Central memory CD8-positive, alpha-beta T cell (primary cell): ENCODE measurements at regions not wholly inside any gene's neighbourhood (a gene's known extent, or its start where the extent isn't known, plus 50 kb on each side); places are given as distances from the start of the nearest gene placed in this dataset.

Source experiments
- ATAC-seq: fragments of 150-1000 bp; cut with Tn5 transposase; replicated peaks from 2 replicates; pipeline ENCODE4 v1.10.0; 2022; ENCODE audit warnings: mild to moderate bottlenecking, moderate FRiP score, moderate number of reproducible peaks; ENCODE audit not compliant: poor library complexity, severe bottlenecking; ENCODE audit errors: extremely low read depth
- DNase-seq, 2 donors: peaks; one replicate each; pipeline ENCODE4 v3.0.0; 2021; ENCODE audit warnings: low spot score in 2 of 2
- H3K27ac Mint-ChIP-seq: one replicate; pipeline ENCODE4 v1.8.0; 2022; ENCODE audit warnings: low read depth, mild to moderate bottlenecking, moderate library complexity, mixed read lengths
- H3K27me3 Mint-ChIP-seq: one replicate; pipeline ENCODE4 v1.8.0; 2022; ENCODE audit warnings: mixed read lengths
- H3K36me3 Mint-ChIP-seq: one replicate; pipeline ENCODE4 v1.8.0; 2022; ENCODE audit warnings: mild to moderate bottlenecking, moderate library complexity, mixed read lengths; ENCODE audit not compliant: insufficient read depth
- H3K4me1 Mint-ChIP-seq: one replicate; pipeline ENCODE4 v1.8.0; 2022; ENCODE audit warnings: mixed read lengths
- H3K4me3 Mint-ChIP-seq: one replicate; pipeline ENCODE4 v1.8.0; 2022; ENCODE audit warnings: mild to moderate bottlenecking, moderate library complexity, mixed read lengths
- H3K9me3 Mint-ChIP-seq: one replicate; pipeline ENCODE4 v1.8.0; 2022; ENCODE audit warnings: mixed read lengths

DNA sequence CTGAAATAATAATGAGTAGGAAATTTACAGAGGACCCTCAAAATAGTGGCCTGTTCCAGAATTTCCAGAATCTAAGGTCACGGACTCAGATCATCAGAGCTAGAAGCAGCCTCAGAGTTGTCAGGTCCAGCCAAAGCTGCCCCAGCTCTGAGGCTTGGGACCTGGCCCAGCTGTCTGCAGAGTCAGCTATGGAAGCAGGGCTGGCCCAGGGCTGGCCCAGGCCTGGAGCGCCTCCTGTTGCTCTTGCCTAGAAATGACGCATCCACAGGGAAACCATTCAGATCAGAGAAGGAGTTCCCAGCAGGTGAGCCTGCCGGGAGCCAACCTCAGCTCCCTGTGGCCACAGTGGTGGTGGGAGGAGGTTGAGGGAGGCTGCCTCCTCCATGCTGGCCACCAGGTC is 106.7 kb upstream of the ARL4C start:
- Mint-ChIP-seq H3K4me1 (no peaks in the 10 kb centered on the region), H3K4me3 (no peak overlapping the region), H3K36me3 (peaks cover 1% of the 10 kb centered on the region), H3K9me3 (no peaks in the 10 kb centered on the region), H3K27me3 (peaks cover 71% of the 10 kb centered on the region), H3K27ac (no peak overlapping the region)
- DNase-seq (no peak), ATAC-seq (no peak)

DNA sequence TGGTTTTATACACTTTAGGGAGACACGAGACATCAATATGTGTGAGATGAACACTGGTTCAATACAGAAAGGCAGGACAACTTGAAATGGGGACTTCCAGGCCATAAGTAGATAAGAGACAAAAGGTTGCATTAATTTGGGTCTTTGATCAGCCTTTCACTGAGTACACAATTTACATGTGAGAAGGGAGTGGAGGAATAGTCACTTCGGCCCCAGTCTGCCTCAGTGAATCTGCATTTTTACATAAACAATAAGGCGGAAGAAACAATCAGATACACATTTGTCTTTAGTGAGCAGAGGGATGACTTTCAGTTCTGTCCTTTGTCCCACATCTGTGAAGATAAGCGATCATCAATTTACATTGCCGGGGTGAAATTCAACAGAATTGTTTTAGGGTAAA is 104.3 kb upstream of the ARL4C start:
- H3K27me3 Mint-ChIP-seq = peaks cover 70% of the 10 kb centered on the region
- DNase-seq = no peak
- H3K27ac Mint-ChIP-seq = no peak overlapping the region
- no peaks in the 10 kb centered on the region for H3K4me1 Mint-ChIP-seq
- H3K9me3 Mint-ChIP-seq = no peaks in the 10 kb centered on the region
- H3K4me3 Mint-ChIP-seq = no peak overlapping the region
- no peaks in the 10 kb centered on the region for H3K36me3 Mint-ChIP-seq
- ATAC-seq = no peak

DNA sequence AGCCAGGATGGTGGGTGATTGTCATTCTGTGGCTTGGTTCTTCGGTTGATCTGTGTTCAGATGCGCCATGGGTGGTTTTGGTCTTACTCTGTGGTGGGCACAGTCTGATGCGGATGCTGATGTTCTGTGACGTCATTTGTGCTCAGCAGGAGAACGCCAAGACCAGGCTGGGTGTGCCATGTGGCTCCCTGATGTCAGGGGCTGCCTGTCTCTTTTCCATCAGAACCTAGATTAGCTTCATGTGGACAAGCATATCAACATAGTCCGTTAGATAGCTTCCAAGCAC is 100.6 kb upstream of the ARL4C start:
- Mint-ChIP-seq H3K4me3 (no peak overlapping the region), H3K27ac (no peak overlapping the region), H3K27me3 (peaks cover 52% of the 10 kb centered on the region), H3K9me3 (no peaks in the 10 kb centered on the region), H3K36me3 (no peaks in the 10 kb centered on the region), H3K4me1 (no peaks in the 10 kb centered on the region)
- ATAC-seq = no peak
- DNase-seq = no peak

DNA sequence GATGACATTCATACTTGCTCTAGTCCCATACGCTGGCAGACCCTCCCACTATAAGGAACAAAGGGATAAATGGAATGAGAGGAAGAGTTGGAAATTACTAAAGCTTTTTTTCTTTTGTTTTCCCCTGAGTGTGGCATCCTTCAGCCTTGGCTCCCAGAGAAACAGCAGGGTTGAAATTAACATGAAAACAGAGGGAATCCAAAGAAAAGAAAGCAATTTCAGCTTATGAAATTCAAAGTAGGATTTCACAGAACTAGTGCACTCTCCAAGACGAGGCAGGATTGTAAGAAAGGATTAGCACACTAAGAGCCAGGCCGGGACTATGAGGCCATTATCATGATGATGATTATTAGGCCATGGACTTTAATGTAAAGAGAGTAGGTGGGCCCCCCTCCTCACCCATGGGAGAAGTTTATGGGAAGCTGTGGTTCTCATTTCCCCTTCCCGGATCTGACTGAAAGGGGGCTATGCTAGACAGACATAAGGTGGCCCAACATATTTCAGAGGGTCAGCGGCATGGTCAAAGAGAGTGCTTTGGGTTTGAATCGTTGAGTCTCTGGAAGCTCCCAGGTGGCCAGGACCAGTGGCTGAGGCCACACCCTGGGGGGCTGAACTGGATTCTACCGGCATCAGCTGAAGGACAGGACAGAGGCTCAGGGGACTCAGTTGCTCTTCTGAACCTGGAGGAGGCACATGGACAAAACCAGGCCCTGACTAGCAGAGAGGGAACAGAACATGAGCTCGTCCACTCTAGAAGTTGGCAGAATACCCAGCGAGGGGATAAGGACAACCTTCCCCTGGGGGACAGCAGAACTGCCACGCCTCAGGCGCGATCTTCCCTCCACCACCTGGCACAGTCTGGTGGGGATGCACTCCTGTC is 100.1 kb upstream of the ARL4C start:
- H3K4me1 Mint-ChIP-seq = no peaks in the 10 kb centered on the region
- no peak for ATAC-seq
- no peak for DNase-seq

DNA sequence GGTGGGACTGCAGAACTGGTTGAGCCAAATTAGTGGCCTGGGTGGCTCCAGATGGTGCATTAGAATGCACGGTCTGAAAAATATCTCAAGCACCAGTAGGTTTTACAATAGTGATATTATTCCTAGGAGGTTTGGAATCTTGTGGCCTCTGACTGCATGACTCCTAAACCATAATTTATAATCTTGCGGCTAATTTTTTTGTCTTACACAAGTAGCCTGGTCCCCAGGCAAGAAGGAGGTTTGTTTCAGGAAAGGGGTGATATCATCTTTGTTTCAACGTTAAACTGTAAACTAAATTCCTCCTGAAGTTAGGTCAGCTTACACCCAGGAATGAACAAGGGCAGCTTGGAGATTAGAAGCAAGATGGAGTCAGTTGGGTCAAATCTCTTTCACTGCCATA is 98.9 kb upstream of the ARL4C start:
- no peak overlapping the region for H3K27ac Mint-ChIP-seq
- H3K9me3 Mint-ChIP-seq = no peaks in the 10 kb centered on the region
- no peak for DNase-seq
- no peaks in the 10 kb centered on the region for H3K4me1 Mint-ChIP-seq
- ATAC-seq = no peak
- no peaks in the 10 kb centered on the region for H3K36me3 Mint-ChIP-seq
- no peak overlapping the region for H3K4me3 Mint-ChIP-seq
- peaks cover 54% of the 10 kb centered on the region for H3K27me3 Mint-ChIP-seq

More for the DNA sequence above, 100.1 kb upstream of the ARL4C start:
- no peaks in the 10 kb centered on the region for H3K9me3 Mint-ChIP-seq
- H3K27me3 Mint-ChIP-seq = peaks cover 58% of the 10 kb centered on the region
- no peak overlapping the region for H3K4me3 Mint-ChIP-seq
- no peaks in the 10 kb centered on the region for H3K36me3 Mint-ChIP-seq
- H3K27ac Mint-ChIP-seq = no peak overlapping the region

DNA sequence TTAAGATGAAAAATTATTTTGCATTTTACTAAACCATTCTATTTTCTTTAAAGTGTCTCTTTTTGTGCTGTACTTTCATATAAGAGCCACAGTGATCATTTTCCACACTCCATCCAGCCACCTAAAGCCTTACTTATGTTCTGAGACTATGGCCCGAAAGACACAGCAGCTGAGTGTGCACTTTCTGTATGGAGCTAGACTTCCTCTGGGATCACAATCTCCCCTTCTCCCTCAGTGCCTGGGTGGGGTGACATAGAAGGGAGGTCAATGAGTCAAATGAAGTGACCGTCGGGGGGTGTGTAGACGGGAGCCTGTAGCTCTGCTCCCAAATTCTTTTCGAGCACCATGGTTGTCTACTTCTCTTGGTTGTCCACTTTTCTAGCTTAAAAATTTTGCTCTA is 97.8 kb upstream of the ARL4C start:
- DNase-seq (no peak), ATAC-seq (no peak)
- no peaks in the 10 kb centered on the region for H3K36me3 Mint-ChIP-seq
- no peak overlapping the region for H3K4me3 Mint-ChIP-seq
- no peak overlapping the region for H3K27ac Mint-ChIP-seq
- no peaks in the 10 kb centered on the region for H3K9me3 Mint-ChIP-seq
- H3K4me1 Mint-ChIP-seq = no peaks in the 10 kb centered on the region
- peaks cover 53% of the 10 kb centered on the region for H3K27me3 Mint-ChIP-seq

DNA sequence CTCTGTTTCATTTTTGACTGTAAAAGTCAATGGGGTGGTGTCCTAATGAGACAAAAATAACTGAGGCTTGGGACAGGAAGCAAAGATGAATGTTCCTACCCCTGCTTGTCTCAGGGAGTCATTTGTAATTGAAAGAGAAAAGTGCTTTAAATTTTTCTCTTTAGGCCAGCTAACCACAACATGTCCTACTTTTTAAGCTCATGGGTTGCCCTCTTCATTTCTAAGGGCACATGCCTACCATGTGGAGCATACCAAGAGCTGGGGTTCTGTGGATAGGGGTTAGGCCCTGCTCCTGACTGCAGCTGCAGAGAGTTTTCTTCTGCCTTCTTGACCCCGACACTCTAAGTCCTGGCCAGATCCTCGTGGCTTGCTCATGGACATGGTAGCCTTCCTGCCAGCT is 96.8 kb upstream of the ARL4C start:
- H3K4me1 Mint-ChIP-seq = no peaks in the 10 kb centered on the region
- no peaks in the 10 kb centered on the region for H3K9me3 Mint-ChIP-seq
- H3K27ac Mint-ChIP-seq = no peak overlapping the region
- DNase-seq = no peak
- no peak for ATAC-seq
- no peak overlapping the region for H3K4me3 Mint-ChIP-seq
- peaks cover 63% of the 10 kb centered on the region for H3K27me3 Mint-ChIP-seq
- no peaks in the 10 kb centered on the region for H3K36me3 Mint-ChIP-seq

DNA sequence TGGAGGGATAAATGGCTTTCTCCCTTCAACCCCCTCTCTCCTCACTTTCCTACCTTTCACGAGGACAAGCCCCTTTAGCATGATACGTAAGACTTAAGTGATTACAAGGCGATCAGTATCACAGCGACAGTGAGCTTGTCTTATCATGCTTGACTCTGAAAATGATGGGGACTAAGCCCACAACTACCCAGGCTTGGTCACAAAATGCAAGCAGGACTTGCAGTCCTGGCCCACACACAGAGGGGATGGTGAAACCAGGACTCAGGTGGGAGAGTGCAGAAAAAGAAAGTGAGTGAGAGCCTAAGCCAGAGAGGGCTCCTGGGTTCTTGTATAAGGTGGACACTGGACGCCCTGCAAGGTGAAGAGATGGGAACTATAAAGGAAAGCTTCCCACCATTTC is 95.7 kb upstream of the ARL4C start:
- no peaks in the 10 kb centered on the region for H3K4me1 Mint-ChIP-seq
- no peaks in the 10 kb centered on the region for H3K9me3 Mint-ChIP-seq
- ATAC-seq (no peak), DNase-seq (no peak)
- H3K4me3 Mint-ChIP-seq = no peak overlapping the region
- H3K27me3 Mint-ChIP-seq = peaks cover 66% of the 10 kb centered on the region
- no peaks in the 10 kb centered on the region for H3K36me3 Mint-ChIP-seq
- H3K27ac Mint-ChIP-seq = no peak overlapping the region

DNA sequence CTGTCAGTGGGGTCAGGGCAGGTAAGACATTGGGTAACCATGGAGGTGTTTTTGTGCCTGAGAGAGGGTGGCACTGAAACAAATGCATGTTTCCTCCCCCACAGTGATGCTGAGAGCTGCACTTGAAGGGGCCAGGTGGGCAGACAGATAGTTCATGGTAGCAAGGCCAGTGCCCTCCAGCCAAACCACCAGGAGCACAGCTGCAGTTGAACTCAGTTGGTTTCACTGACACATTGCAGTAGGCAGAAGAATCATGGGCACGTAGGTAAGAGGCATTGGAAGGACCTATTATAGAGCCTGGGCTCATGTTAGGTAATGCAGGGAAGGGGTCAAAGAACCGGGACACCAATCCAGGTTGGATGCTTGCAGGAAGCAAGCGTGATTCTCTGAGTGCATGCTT is 93.2 kb upstream of the ARL4C start:
- H3K9me3 Mint-ChIP-seq = no peaks in the 10 kb centered on the region
- no peak overlapping the region for H3K4me3 Mint-ChIP-seq
- H3K27me3 Mint-ChIP-seq = peaks cover 47% of the 10 kb centered on the region
- DNase-seq = no peak
- H3K4me1 Mint-ChIP-seq = no peaks in the 10 kb centered on the region
- H3K36me3 Mint-ChIP-seq = no peaks in the 10 kb centered on the region
- no peak overlapping the region for H3K27ac Mint-ChIP-seq
- ATAC-seq = no peak

DNA sequence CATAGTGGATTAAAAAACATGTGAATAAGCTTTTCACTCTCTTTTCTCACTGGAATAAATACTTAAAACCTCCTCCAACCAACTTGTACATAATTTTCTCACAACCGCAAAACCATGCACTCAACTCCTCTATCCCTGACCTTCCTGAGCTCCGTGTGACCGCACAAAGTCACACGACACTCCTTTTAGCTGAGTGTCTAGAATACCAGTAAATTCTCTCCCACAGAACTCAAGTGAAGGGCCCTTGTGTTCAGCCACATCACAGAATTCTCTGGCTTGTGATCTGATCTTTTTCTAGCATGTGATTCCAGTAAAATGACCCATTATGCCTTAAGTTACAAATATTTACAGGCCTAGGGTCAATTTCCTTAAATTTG is 91.2 kb upstream of the ARL4C start:
- peaks cover 65% of the 10 kb centered on the region for H3K27me3 Mint-ChIP-seq
- no peak for DNase-seq
- no peaks in the 10 kb centered on the region for H3K9me3 Mint-ChIP-seq
- H3K36me3 Mint-ChIP-seq = no peaks in the 10 kb centered on the region
- H3K4me3 Mint-ChIP-seq = no peak overlapping the region
- H3K27ac Mint-ChIP-seq = no peak overlapping the region
- no peaks in the 10 kb centered on the region for H3K4me1 Mint-ChIP-seq
- ATAC-seq = no peak

DNA sequence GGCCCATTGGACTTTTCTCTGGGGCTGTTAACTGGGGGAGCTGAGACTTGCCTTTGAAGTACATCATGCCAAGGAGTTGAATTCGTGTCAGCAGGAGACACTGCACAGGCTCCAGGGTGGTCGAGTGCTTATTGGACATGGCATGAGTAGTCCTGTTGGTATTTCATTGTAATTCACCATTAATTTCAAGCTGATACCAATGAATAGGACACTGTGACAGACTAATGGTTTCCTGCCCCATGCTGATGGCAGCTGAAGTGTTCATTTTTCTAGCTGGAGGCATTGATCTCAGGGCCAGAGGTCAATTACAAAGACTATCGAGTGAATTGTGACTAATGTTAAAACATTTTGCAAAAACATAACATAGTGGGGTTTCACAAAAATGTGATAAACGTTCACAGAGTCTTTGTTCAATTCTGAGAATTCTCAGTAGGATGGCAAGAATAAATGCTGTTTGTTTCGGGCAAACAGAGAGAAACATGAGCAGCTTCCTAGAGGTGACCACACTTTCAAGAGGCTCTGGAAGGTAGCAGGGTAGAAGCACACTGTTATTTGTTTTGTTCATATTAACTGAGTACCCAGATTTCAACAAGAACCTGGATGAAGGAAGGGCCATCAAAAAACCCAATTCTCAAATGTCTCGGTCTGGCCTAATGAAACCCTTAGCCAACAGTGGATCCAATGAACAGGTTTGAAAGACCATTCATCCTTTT is 90.6 kb upstream of the ARL4C start:
- DNase-seq (no peak), ATAC-seq (no peak)
- Mint-ChIP-seq H3K27ac (no peak overlapping the region), H3K4me3 (no peak overlapping the region), H3K9me3 (no peaks in the 10 kb centered on the region), H3K27me3 (peaks cover 69% of the 10 kb centered on the region), H3K36me3 (no peaks in the 10 kb centered on the region), H3K4me1 (no peaks in the 10 kb centered on the region)

DNA sequence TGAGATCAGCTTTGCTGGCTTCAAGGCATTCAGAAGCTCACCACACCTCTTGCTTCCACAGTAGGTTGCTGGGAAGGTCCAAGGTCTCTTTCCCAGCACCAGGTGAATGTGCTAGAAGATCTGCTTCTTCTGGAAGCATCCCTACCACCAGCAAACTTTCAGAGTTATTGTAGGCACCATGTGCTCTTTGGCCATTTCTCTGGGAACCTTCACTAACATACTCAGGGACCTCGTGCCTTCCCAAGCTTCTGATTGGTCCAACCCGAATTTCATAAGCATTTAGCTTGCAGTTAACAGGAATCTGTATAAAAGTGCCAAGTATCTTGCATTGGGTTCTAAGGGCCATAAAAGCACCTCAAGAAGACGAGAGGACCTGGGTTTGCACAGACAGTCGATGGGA is 86.5 kb upstream of the ARL4C start:
- no peak for ATAC-seq
- H3K27me3 Mint-ChIP-seq = peaks cover 45% of the 10 kb centered on the region
- H3K9me3 Mint-ChIP-seq = no peaks in the 10 kb centered on the region
- DNase-seq = no peak
- no peak overlapping the region for H3K27ac Mint-ChIP-seq
- no peaks in the 10 kb centered on the region for H3K36me3 Mint-ChIP-seq
- H3K4me3 Mint-ChIP-seq = no peak overlapping the region
- no peaks in the 10 kb centered on the region for H3K4me1 Mint-ChIP-seq

DNA sequence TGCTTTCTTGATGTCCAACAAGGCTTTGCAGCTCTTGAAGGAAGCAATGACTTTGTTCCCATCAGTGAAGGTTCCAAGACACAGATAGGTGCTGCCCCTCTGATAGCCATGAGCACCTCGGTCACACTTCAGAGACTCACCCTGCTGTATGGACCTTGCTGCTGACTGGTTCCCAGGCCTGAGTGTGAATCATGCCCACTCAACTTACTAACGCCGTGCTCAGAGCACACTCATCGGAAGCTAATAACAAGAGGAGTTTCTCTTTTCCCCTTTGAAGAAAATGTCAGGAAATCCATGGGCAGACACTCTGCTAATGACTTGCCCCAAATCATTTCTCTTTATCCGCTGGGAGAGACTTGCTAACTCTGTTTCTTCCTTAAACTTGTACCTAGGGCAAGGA is 83.8 kb upstream of the ARL4C start:
- Mint-ChIP-seq H3K36me3 (no peaks in the 10 kb centered on the region), H3K4me1 (no peaks in the 10 kb centered on the region), H3K27me3 (peaks cover 42% of the 10 kb centered on the region), H3K27ac (no peak overlapping the region), H3K9me3 (no peaks in the 10 kb centered on the region), H3K4me3 (no peak overlapping the region)
- ATAC-seq (no peak), DNase-seq (no peak)
